Coronary artery (tissue), 2 donors: ENCODE measurements at regions not wholly inside any gene's neighbourhood (a gene's known extent, or its start where the extent isn't known, plus 50 kb on each side); places are given as distances from the start of the nearest gene placed in this dataset.

Source experiments
- DNase-seq: peaks from one replicate; pipeline ENCODE4 v3.0.0-alpha.2; 2017; ENCODE audit warnings: low spot score
- H3K27ac ChIP-seq, 2 donors: fragments of 200-600 bp; sonication (generic); one replicate each; pipeline ENCODE4 v1.5.1; 2016 to 2019
- H3K4me3 ChIP-seq: fragments of 200-600 bp; sonication (generic); 2 replicates; pipeline ENCODE4 v1.5.1; 2016; ENCODE audit warnings: mild to moderate bottlenecking, moderate library complexity
- TF ChIP-seq, protein P1 (sequence below): fragments of 200-600 bp; sonication (generic); IDR thresholded peaks from one replicate; pipeline ENCODE4 v1.5.1; 2019; ENCODE audit warnings: antibody characterized with exemption

DNA sequence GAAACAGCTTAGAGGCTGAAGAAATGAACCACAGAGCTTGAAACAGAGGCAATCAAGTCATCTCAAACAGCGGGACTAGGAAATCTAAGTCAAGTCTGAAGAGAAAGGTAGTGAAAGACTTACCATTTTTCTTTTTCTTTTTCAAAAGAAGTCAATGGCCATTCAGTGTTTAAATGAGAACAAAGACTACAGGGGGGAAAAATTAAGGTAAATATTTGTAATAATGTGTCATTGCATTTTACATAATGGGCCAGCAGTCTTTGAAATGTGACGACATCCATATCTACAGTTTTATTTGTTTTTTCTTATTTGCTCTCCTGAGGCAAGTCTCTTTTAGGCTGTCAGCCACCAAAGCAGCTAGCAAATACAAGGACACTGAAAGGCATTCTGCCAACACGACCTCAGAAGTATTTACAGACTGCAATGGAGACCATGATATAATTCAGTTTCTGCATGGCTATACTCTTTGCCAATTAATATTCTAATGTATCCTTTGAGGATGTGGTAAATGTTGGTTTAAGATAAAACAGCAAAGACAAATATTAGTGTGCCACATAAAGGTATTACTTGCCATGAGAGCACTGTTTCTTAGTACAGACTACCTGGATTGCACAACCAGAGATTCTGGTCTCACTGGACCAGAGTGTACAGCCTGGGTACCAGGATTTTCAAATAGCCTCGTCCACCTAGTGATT, 307.0 kb upstream of the THBS1 start:
- TF ChIP-seq, protein P1, sequence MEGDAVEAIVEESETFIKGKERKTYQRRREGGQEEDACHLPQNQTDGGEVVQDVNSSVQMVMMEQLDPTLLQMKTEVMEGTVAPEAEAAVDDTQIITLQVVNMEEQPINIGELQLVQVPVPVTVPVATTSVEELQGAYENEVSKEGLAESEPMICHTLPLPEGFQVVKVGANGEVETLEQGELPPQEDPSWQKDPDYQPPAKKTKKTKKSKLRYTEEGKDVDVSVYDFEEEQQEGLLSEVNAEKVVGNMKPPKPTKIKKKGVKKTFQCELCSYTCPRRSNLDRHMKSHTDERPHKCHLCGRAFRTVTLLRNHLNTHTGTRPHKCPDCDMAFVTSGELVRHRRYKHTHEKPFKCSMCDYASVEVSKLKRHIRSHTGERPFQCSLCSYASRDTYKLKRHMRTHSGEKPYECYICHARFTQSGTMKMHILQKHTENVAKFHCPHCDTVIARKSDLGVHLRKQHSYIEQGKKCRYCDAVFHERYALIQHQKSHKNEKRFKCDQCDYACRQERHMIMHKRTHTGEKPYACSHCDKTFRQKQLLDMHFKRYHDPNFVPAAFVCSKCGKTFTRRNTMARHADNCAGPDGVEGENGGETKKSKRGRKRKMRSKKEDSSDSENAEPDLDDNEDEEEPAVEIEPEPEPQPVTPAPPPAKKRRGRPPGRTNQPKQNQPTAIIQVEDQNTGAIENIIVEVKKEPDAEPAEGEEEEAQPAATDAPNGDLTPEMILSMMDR, result no peak
- no peak for DNase-seq
- Histone ChIP-seq H3K4me3 (no peak overlapping the region), H3K27ac (no peak overlapping the region)

DNA sequence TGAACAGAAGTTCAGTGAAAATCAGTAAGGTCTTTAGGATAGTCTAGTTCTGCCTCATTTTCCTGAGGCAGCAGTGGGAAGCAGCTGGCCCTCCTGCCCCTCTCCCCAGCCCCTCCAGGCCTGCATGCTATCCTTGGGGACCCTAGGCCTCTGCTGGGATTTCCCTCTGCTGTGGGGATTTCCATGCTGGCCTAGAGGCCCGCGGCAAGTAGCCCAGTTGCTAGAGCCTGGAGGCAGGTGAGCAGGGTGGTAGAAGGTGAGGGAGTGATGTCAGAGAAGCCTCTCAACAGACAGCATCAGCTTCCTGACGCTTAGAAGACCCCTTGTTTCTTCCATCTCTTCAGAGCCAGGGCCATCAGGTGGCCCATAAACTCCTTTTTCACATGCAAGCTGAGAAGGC, 305.8 kb upstream of the THBS1 start:
- H3K4me3 ChIP-seq, result no peak overlapping the region
- TF ChIP-seq, protein P1, result no peak
- DNase-seq, result no peak
- H3K27ac ChIP-seq, result no peak overlapping the region

DNA sequence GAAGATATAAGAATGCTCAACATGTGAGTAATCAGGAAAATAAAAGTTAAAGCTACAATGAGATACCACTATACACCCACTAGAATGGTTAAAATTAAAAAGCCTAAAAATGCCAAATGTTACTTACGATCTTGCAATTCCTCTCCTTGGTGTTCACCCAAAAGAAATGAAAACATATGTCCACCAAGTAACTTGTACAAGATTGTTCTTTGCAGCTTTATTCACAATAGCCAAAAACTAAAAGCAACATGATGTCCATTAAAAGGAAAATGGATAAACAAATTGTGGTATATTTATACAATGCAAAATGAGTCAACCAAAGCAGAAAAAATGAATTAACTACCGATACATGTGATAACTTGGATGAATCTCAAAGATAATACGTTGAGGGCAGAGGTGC, 301.6 kb upstream of the THBS1 start:
- Histone ChIP-seq H3K27ac (no peak overlapping the region), H3K4me3 (no peak overlapping the region)
- TF ChIP-seq, protein P1, result no peak
- no peak for DNase-seq

DNA sequence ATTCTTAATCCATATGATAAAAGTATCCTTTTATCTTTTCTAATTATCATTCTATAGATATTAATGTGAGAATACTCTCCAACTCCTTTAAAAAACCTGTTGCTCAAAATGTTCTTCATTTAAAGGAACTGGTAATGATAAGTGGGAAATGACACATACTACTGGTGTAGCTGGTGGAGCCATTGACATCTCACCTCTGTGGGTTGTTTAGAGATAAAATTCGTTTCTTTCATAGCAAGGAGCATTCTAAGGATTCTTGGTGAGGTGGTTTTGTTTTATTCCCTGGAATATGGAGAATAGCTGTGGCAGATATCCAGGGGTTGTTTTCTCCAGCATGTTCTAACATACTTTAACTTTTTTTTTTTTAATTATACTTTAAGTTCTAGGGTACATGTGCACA, 299.8 kb upstream of the THBS1 start:
- DNase-seq, result no peak
- no peak overlapping the region for H3K27ac ChIP-seq
- TF ChIP-seq, protein P1, result no peak
- no peak overlapping the region for H3K4me3 ChIP-seq

DNA sequence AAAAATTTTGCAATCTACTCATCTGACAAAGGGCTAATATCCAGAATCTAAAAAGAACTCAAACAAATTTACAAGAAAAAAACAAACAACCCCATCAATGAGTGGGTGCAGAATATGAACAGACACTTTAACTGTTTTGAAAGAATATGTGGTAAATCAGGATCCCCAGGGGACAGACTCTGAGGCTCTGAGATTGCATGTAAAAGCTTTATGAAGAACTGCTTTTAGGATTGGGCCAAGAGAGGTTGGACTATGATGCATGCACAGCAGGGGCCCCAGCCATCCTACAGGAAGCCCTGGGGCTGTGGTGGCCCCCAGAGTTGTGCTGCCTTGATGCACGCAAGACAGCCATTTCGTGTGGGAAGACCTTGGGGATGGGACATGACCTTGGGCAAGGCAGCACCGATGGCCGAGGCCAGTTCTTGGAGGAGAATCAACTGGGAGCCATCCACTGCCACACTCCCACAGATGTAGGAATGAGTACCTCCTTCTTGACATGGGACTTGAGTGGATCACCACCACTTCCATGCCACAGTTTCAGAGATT, 298.1 kb upstream of the THBS1 start:
- TF ChIP-seq, protein P1, result no peak
- no peak overlapping the region for H3K27ac ChIP-seq
- no peak for DNase-seq
- H3K4me3 ChIP-seq, result no peak overlapping the region

DNA sequence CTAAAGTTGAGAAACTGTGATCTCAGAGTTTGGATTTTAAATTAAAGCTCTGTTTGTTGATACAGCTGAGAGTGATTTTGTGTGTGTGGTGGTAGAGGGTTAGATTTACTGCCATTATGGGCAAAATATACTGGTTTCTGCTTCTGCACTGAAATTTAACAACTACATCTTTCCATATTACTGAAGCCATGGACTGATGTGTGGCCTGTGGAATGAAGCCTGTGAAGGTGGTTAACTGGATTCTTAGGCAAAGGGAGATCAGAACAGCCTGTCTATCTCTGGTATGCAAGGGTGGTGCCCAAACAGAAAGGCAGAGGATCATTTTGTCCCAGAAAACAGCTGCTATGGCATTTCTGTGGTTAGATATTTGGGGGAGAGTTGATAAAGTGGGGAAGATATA, 297.3 kb upstream of the THBS1 start:
- no peak for DNase-seq
- Histone ChIP-seq H3K27ac (no peak overlapping the region), H3K4me3 (no peak overlapping the region)
- TF ChIP-seq, protein P1, result no peak

DNA sequence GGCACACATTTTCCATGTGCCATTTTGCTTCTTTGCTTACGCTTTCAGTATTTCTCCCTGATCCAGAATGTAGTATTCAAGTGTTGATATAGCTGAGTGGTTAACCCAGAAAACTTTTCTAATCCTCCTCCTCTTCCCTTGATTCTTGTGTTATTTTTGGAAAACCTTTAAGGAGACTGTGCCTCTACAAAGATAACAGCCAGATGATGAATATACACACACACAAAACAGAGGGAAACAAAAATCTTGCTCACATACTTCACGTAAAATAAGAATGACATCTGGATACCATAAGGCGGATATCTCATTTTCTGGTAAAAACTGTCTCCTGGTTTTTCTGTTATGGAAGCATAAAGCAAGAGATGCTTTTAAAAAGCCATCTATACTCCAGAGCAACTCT, 295.8 kb upstream of the THBS1 start:
- no peak overlapping the region for H3K4me3 ChIP-seq
- TF ChIP-seq, protein P1, result no peak
- H3K27ac ChIP-seq, result no peak overlapping the region
- no peak for DNase-seq
